GM21529 (cell line): ENCODE measurements at regions not wholly inside any gene's neighbourhood (a gene's known extent, or its start where the extent isn't known, plus 50 kb on each side); places are given as distances from the start of the nearest gene placed in this dataset.

ENCODE experiments used
- ATAC-seq: cut with Tn5 transposase; IDR thresholded peaks from one replicate; pipeline ENCODE4 v1.9.1; 2021; ENCODE audit not compliant: unreplicated experiment

GRCh38 chr13:34103854-34104253 is 285.9 kb downstream of the RFC3 start:
- ATAC-seq: no peak

GRCh38 chr13:34104853-34105252 is 286.9 kb downstream of the RFC3 start:
- ATAC-seq: no peak

GRCh38 chr13:34107806-34108205 is 289.9 kb downstream of the RFC3 start:
- no peak for ATAC-seq

GRCh38 chr13:34108410-34108809 is 290.5 kb downstream of the RFC3 start:
- no peak for ATAC-seq

GRCh38 chr13:34114581-34114980 is 296.6 kb downstream of the RFC3 start:
- no peak for ATAC-seq

- ATAC-seq: no peak
Observed at GRCh38 chr13:34116651-34117050, 298.7 kb downstream of the RFC3 start.

- no peak for ATAC-seq
Observed at GRCh38 chr13:34124666-34125306, 306.8 kb downstream of the RFC3 start.

GRCh38 chr13:34127523-34127922 is 309.6 kb downstream of the RFC3 start:
- no peak for ATAC-seq

- no peak for ATAC-seq
Observed at GRCh38 chr13:34128661-34129060, 310.7 kb downstream of the RFC3 start.

- ATAC-seq: no peak
Observed at GRCh38 chr13:34129436-34129835, 311.5 kb downstream of the RFC3 start.

GRCh38 chr13:34137200-34137599 is 319.3 kb downstream of the RFC3 start:
- ATAC-seq: no peak

- ATAC-seq: no peak
Observed at GRCh38 chr13:34139660-34140227, 321.8 kb downstream of the RFC3 start.

- no peak for ATAC-seq
Observed at GRCh38 chr13:34143637-34144036, 325.7 kb downstream of the RFC3 start.

GRCh38 chr13:34144142-34144541 is 326.2 kb downstream of the RFC3 start:
- ATAC-seq: no peak

- no peak for ATAC-seq
Observed at GRCh38 chr13:34145061-34145460, 327.1 kb downstream of the RFC3 start.

GRCh38 chr13:34148359-34148758 is 330.4 kb downstream of the RFC3 start:
- ATAC-seq: no peak

- no peak for ATAC-seq
Observed at GRCh38 chr13:34151885-34152284, 333.9 kb downstream of the RFC3 start.

GRCh38 chr13:34152409-34152808 is 334.5 kb downstream of the RFC3 start:
- no peak for ATAC-seq

- no peak for ATAC-seq
Observed at GRCh38 chr13:34152996-34153395, 335.0 kb downstream of the RFC3 start.

- no peak for ATAC-seq
Observed at GRCh38 chr13:34153428-34154180, 335.7 kb downstream of the RFC3 start.

- no peak for ATAC-seq
Observed at GRCh38 chr13:34155931-34156607, 338.1 kb downstream of the RFC3 start.
